B cell (primary cell): ENCODE measurements at regions not wholly inside any gene's neighbourhood (a gene's known extent, or its start where the extent isn't known, plus 50 kb on each side); places are given as distances from the start of the nearest gene placed in this dataset.

Experiments used
- ATAC-seq: fragments of 200-7000 bp; cut with Tn5 transposase; one replicate; pipeline ENCODE4 v1.10.0; 2021; ENCODE audit warnings: low read depth, mild to moderate bottlenecking, moderate number of reproducible peaks, moderate library complexity
- CTCF ChIA-PET: fragments of 350-600 bp; sonication (Branson Sonifier 250); formaldehyde crosslinking; loops from one replicate; lab custom pipeline; 2021; ENCODE audit warnings: antibody characterized with exemption, inconsistent platforms; lab: Charles Lee
- POLR2A ChIA-PET: fragments of 350-600 bp; sonication (Branson Sonifier 250); formaldehyde crosslinking; loops from one replicate; lab custom pipeline; 2021; ENCODE audit warnings: antibody characterized with exemption; lab: Charles Lee
- DNase-seq: peaks from one replicate; pipeline ENCODE4 v3.0.0; 2013
- H2AFZ ChIP-seq: 2 replicates; pipeline ENCODE4 v1.6.1; 2012; ENCODE audit warnings: mild to moderate bottlenecking, low read depth, low read length; ENCODE audit not compliant: insufficient read depth, poor library complexity, severe bottlenecking
- H3K27ac ChIP-seq, 2 donors: 1 replicate in 1 of 2; 2 replicates in 1 of 2; pipeline ENCODE4 v1.5.1; 2012 to 2013; ENCODE audit warnings: low read length in 2 of 2, mild to moderate bottlenecking in 2 of 2, moderate library complexity in 1 of 2
- H3K27me3 ChIP-seq, 4 experiments: fragments of 200-600 bp in 1 of 4; sonication (generic) in 1 of 4; replicated peaks in 1 of 4; 1 replicate in 2 of 4; 2 replicates in 2 of 4; pipeline versions ENCODE4 v1.6.1 to v1.7.0; 2013 to 2016; ENCODE audit warnings: low read length in 3 of 4, mild to moderate bottlenecking in 2 of 4, mixed read lengths in 1 of 4, moderate library complexity in 1 of 4; ENCODE audit not compliant: insufficient read depth in 4 of 4, control insufficient read depth in 3 of 4; ENCODE audit errors: control extremely low read depth in 1 of 4
- H3K36me3 ChIP-seq, 2 experiments: replicated peaks in 1 of 2; 1 replicate in 1 of 2; 2 replicates in 1 of 2; pipeline versions ENCODE4 v1.6.1 to v1.7.1; 2013; ENCODE audit warnings: low read length in 1 of 2; ENCODE audit not compliant: insufficient read depth in 2 of 2, control insufficient read depth in 1 of 2; ENCODE audit errors: control extremely low read depth in 1 of 2, extremely low read depth in 1 of 2
- H3K4me1 ChIP-seq, 2 donors: fragments of 200-600 bp in 1 of 2; sonication (generic) in 1 of 2; 1 replicate in 1 of 2; 2 replicates in 1 of 2; pipeline versions ENCODE4 v1.5.1 to v1.6.1; 2013 to 2017; ENCODE audit warnings: low read length in 2 of 2; ENCODE audit not compliant: control insufficient read depth in 2 of 2, insufficient read depth in 2 of 2
- H3K4me2 ChIP-seq: replicated peaks from 2 replicates; pipeline ENCODE3; 2012; ENCODE audit warnings: mild to moderate bottlenecking, low read depth, low read length; ENCODE audit not compliant: poor library complexity, severe bottlenecking
- H3K4me3 ChIP-seq, 5 experiments: fragments of 200-600 bp in 1 of 5; sonication (generic) in 1 of 5; 1 replicate in 3 of 5; 2 replicates in 2 of 5; pipeline versions ENCODE4 v1.5.1 to v1.7.0; 2011 to 2016; ENCODE audit warnings: low read length in 4 of 5, mild to moderate bottlenecking in 4 of 5, low read depth in 2 of 5, control low read depth in 1 of 5, moderate library complexity in 1 of 5; ENCODE audit not compliant: insufficient read depth in 1 of 5; ENCODE audit errors: control extremely low read depth in 1 of 5, extremely low read depth in 1 of 5
- H3K79me2 ChIP-seq: fragments of 200-600 bp; sonication (generic); one replicate; pipeline ENCODE4 v1.6.0; 2016; ENCODE audit warnings: low read length; ENCODE audit not compliant: control insufficient read depth, insufficient read depth
- H3K9ac ChIP-seq: fragments of 200-600 bp; sonication (generic); 2 replicates; pipeline ENCODE4 v1.6.1; 2017; ENCODE audit warnings: mild to moderate bottlenecking, low read length, moderate library complexity
- H3K9me3 ChIP-seq, 3 donors: one replicate each; pipeline versions ENCODE4 v1.6.1 to v1.7.1; 2013; ENCODE audit warnings: low read length in 2 of 3; ENCODE audit not compliant: control insufficient read depth in 2 of 3, insufficient read depth in 1 of 3; ENCODE audit errors: control extremely low read depth in 1 of 3
- H4K20me1 ChIP-seq: 2 replicates; pipeline ENCODE4 v1.6.0; 2012; ENCODE audit warnings: mild to moderate bottlenecking, low read length; ENCODE audit not compliant: insufficient read depth, control insufficient read depth, poor library complexity, severe bottlenecking
- H3K27ac Mint-ChIP-seq: one replicate; pipeline ENCODE4 v1.8.0; 2021; ENCODE audit warnings: mixed read lengths
- H3K27me3 Mint-ChIP-seq: one replicate; pipeline ENCODE4 v1.8.0; 2021; ENCODE audit warnings: mixed read lengths
- H3K4me1 Mint-ChIP-seq: one replicate; pipeline ENCODE4 v1.8.0; 2021; ENCODE audit warnings: mixed read lengths
- H3K4me3 Mint-ChIP-seq: one replicate; pipeline ENCODE4 v1.8.0; 2021; ENCODE audit warnings: mixed read lengths
- H3K9me3 Mint-ChIP-seq: one replicate; pipeline ENCODE4 v1.8.0; 2022; ENCODE audit warnings: mixed read lengths; ENCODE audit not compliant: insufficient read depth
- CTCF ChIP-seq: fragments of 200-600 bp; IDR thresholded peaks from one replicate; pipeline ENCODE4 v1.8.0; 2022; ENCODE audit warnings: antibody characterized with exemption, mild to moderate bottlenecking
- EZH2 ChIP-seq: IDR thresholded peaks from 2 replicates; pipeline ENCODE4 v1.6.1; 2012; ENCODE audit warnings: borderline replicate concordance, low read depth, mild to moderate bottlenecking, moderate library complexity, low read length; ENCODE audit not compliant: insufficient read depth, poor library complexity, severe bottlenecking
- WGBS: methylation state at CpG from one replicate; pipeline ENCODE4 v1.1.5; 2013; ENCODE audit warnings: missing lambda C conversion rate; ENCODE audit not compliant: insufficient coverage; 5-methylcytosine and 5-hydroxymethylcytosine counted together
- intact Hi-C: fragments of 100-400 bp; cut with micrococcal nuclease; formaldehyde crosslinking; loops from one replicate; pipeline ENCODE4 v1.10.0; 2022

GRCh38 chr4:32199639-32200038 lies 1479.5 kb downstream of the PCDH7 start:
- H2AFZ ChIP-seq: no peak overlapping the region

GRCh38 chr4:32203340-32203739 lies 1483.2 kb downstream of the PCDH7 start:
- no peaks in the 10 kb centered on the region for H4K20me1 ChIP-seq
- Mint-ChIP-seq H3K27me3 (no peaks in the 10 kb centered on the region), H3K9me3 (peaks cover 2% of the 10 kb centered on the region), H3K27ac (no peak overlapping the region), H3K4me3 (no peak overlapping the region), H3K4me1 (no peaks in the 10 kb centered on the region)
- H3K79me2 ChIP-seq: no peaks in the 10 kb centered on the region
- H3K27me3 ChIP-seq: no peaks in the 10 kb centered on the region
- TF ChIP-seq EZH2 (no peak), CTCF (no peak)
- POLR2A ChIA-PET: no interaction called here
- no peak for DNase-seq
- H3K4me2 ChIP-seq: no peak overlapping the region
- H3K4me1 ChIP-seq: no peaks in the 10 kb centered on the region
- H3K9ac ChIP-seq: no peak overlapping the region
- no peak overlapping the region for H3K4me3 ChIP-seq
- no peak overlapping the region for H3K27ac ChIP-seq
- H3K36me3 ChIP-seq: no peaks in the 10 kb centered on the region
- ATAC-seq: no peak
- peaks cover 0 to 2% (median 0%) of the 10 kb centered on the region in 3 donors for H3K9me3 ChIP-seq
- H2AFZ ChIP-seq: no peak overlapping the region
- intact Hi-C loops: no loop called here
- CTCF ChIA-PET: no interaction called here

More at GRCh38 chr4:32199639-32200038, 1479.5 kb downstream of the PCDH7 start:
- ChIA-PET POLR2A (no interaction called here), CTCF (no interaction called here)
- ATAC-seq: no peak
- H3K9me3 ChIP-seq: peaks cover 0 to 7% (median 1%) of the 10 kb centered on the region in 3 donors
- TF ChIP-seq CTCF (no peak), EZH2 (no peak)
- H3K4me3 Mint-ChIP-seq: no peak overlapping the region
- no peak for DNase-seq
- no peaks in the 10 kb centered on the region for H3K4me1 ChIP-seq
- no peak overlapping the region for H3K4me2 ChIP-seq
- no peaks in the 10 kb centered on the region for H3K27me3 Mint-ChIP-seq
- H3K27me3 ChIP-seq: no peaks in the 10 kb centered on the region
- no peaks in the 10 kb centered on the region for H4K20me1 ChIP-seq
- H3K9me3 Mint-ChIP-seq: peaks cover 1% of the 10 kb centered on the region
- no peaks in the 10 kb centered on the region for H3K36me3 ChIP-seq
- H3K27ac ChIP-seq: no peak overlapping the region
- 42% methylated on average over 2 of the region's 8 CpGs for WGBS
- no peak overlapping the region for H3K27ac Mint-ChIP-seq
- H3K4me1 Mint-ChIP-seq: no peaks in the 10 kb centered on the region
- no peaks in the 10 kb centered on the region for H3K79me2 ChIP-seq
- no peak overlapping the region for H3K9ac ChIP-seq
- H3K4me3 ChIP-seq: no peak overlapping the region
- intact Hi-C loops: no loop called here
